ENCODE measurements at regions not wholly inside any gene's neighbourhood (a gene's known extent, or its start where the extent isn't known, plus 50 kb on each side); places are given as distances from the start of the nearest gene placed in this dataset.

- TF ChIP-seq ZNF596 (tag by site-specific recombination; IDR thresholded peaks at IDR 0.05), result no peak
- TF ChIP-seq, protein P1, sequence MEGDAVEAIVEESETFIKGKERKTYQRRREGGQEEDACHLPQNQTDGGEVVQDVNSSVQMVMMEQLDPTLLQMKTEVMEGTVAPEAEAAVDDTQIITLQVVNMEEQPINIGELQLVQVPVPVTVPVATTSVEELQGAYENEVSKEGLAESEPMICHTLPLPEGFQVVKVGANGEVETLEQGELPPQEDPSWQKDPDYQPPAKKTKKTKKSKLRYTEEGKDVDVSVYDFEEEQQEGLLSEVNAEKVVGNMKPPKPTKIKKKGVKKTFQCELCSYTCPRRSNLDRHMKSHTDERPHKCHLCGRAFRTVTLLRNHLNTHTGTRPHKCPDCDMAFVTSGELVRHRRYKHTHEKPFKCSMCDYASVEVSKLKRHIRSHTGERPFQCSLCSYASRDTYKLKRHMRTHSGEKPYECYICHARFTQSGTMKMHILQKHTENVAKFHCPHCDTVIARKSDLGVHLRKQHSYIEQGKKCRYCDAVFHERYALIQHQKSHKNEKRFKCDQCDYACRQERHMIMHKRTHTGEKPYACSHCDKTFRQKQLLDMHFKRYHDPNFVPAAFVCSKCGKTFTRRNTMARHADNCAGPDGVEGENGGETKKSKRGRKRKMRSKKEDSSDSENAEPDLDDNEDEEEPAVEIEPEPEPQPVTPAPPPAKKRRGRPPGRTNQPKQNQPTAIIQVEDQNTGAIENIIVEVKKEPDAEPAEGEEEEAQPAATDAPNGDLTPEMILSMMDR (tag by site-specific recombination; IDR thresholded peaks at IDR 0.05), result no peak
- TF ChIP-seq ZNF10 (tag by site-specific recombination; IDR thresholded peaks at IDR 0.05), result no peak
Measured at GRCh38 chr1:60567256-60567655, 493.7 kb upstream of the C1orf87 start.

All from HEK293 (cell line).